ENCODE measurements at regions not wholly inside any gene's neighbourhood (a gene's known extent, or its start where the extent isn't known, plus 50 kb on each side); places are given as distances from the start of the nearest gene placed in this dataset.

- ChIA-PET CTCF (no interaction called here), POLR2A (ENCODE audit: unreplicated experiment) (no interaction called here)
- ATAC-seq = no peak
- Histone ChIP-seq H3K4me3 (ENCODE audit: low read length) (no peak overlapping the region), H3K4me2 (ENCODE audit: low read length) (no peak overlapping the region), H2AFZ (ENCODE audit: low read length) (no peak overlapping the region), H3K36me3 (ENCODE audit: low read depth, low read length) (no peaks in the 10 kb centered on the region), H3K9me3 (ENCODE audit: low read length) (peaks cover 30% of the 10 kb centered on the region), H4K20me1 (ENCODE audit: low read length) (no peaks in the 10 kb centered on the region), H3K79me2 (ENCODE audit: low read length) (no peaks in the 10 kb centered on the region), H3K9me2 (replicated peaks; ENCODE audit: low read length) (no peaks in the 10 kb centered on the region), H3K4me1 (ENCODE audit: insufficient read depth, low read length) (no peaks in the 10 kb centered on the region), H3F3A (ENCODE audit: low read length, unreplicated experiment) (no peaks in the 10 kb centered on the region), H3K27me3 (ENCODE audit: low read length) (no peaks in the 10 kb centered on the region), H3K27ac (ENCODE audit: low read length) (no peak overlapping the region), H3K9ac (ENCODE audit: low read length) (no peak overlapping the region)
- no peak for DNase-seq
- no TSS peak for BruUV-seq (replicated peaks)
- TF ChIP-seq EZH2 (IDR thresholded peaks at IDR 0.05; ENCODE audit: low read length, unreplicated experiment) = no peak
- TF ChIP-seq EZH2phosphoT487 (IDR thresholded peaks at IDR 0.05; ENCODE audit: borderline replicate concordance, low read length) = no peak
- no peak for TF ChIP-seq CTCF (conservative IDR thresholded peaks at IDR 0.05; ENCODE audit: low read depth, low read length)
- intact Hi-C loops (cut with micrococcal nuclease) = no loop called here
These were observed 500.7 kb downstream of the MAFB start for GRCh38 chr20:40188319-40188718.

- H3K9me2 ChIP-seq (replicated peaks; ENCODE audit: low read length) = no peaks in the 10 kb centered on the region
- H4K20me1 ChIP-seq (ENCODE audit: low read length) = no peaks in the 10 kb centered on the region
- no peaks in the 10 kb centered on the region for H3F3A ChIP-seq (ENCODE audit: low read length, unreplicated experiment)
- H3K4me1 ChIP-seq (ENCODE audit: insufficient read depth, low read length) = no peaks in the 10 kb centered on the region
- no peak overlapping the region for H3K27ac ChIP-seq (ENCODE audit: low read length)
- H3K4me3 ChIP-seq (ENCODE audit: low read length) = no peak overlapping the region
- H3K9me3 ChIP-seq (ENCODE audit: low read length) = peaks cover 30% of the 10 kb centered on the region
- DNase-seq = no peak
- no peak overlapping the region for H3K4me2 ChIP-seq (ENCODE audit: low read length)
- intact Hi-C loops (cut with micrococcal nuclease) = no loop called here
- H3K79me2 ChIP-seq (ENCODE audit: low read length) = no peaks in the 10 kb centered on the region
- no TSS peak for BruUV-seq (replicated peaks)
- ChIA-PET POLR2A (ENCODE audit: unreplicated experiment) (no interaction called here), CTCF (no interaction called here)
- no peak overlapping the region for H2AFZ ChIP-seq (ENCODE audit: low read length)
- no peak overlapping the region for H3K9ac ChIP-seq (ENCODE audit: low read length)
- no peaks in the 10 kb centered on the region for H3K27me3 ChIP-seq (ENCODE audit: low read length)
- no peak for TF ChIP-seq CTCF (conservative IDR thresholded peaks at IDR 0.05; ENCODE audit: low read depth, low read length)
- no peak for ATAC-seq
- H3K36me3 ChIP-seq (ENCODE audit: low read depth, low read length) = no peaks in the 10 kb centered on the region
These were observed 502.2 kb downstream of the MAFB start for GRCh38 chr20:40186826-40187225.

- POLR2A ChIA-PET (ENCODE audit: unreplicated experiment) = no interaction called here
- Histone ChIP-seq H3K27ac (ENCODE audit: low read length) (no peak overlapping the region), H3K4me2 (ENCODE audit: low read length) (no peak overlapping the region), H3F3A (ENCODE audit: low read length, unreplicated experiment) (no peaks in the 10 kb centered on the region), H3K36me3 (ENCODE audit: low read depth, low read length) (no peaks in the 10 kb centered on the region), H3K9me3 (ENCODE audit: low read length) (peaks cover 34% of the 10 kb centered on the region), H4K20me1 (ENCODE audit: low read length) (no peaks in the 10 kb centered on the region), H2AFZ (ENCODE audit: low read length) (no peak overlapping the region), H3K4me3 (ENCODE audit: low read length) (no peak overlapping the region), H3K79me2 (ENCODE audit: low read length) (no peaks in the 10 kb centered on the region), H3K27me3 (ENCODE audit: low read length) (no peaks in the 10 kb centered on the region), H3K9ac (ENCODE audit: low read length) (no peak overlapping the region), H3K9me2 (replicated peaks; ENCODE audit: low read length) (no peaks in the 10 kb centered on the region), H3K4me1 (ENCODE audit: insufficient read depth, low read length) (no peaks in the 10 kb centered on the region)
- no TSS peak for BruUV-seq (replicated peaks)
- no peak for ATAC-seq
- no peak for DNase-seq
- intact Hi-C loops (cut with micrococcal nuclease) = no loop called here
- CTCF ChIA-PET = no interaction called here
- TF ChIP-seq EZH2 (IDR thresholded peaks at IDR 0.05; ENCODE audit: low read length, unreplicated experiment) = no peak
- TF ChIP-seq EZH2phosphoT487 (IDR thresholded peaks at IDR 0.05; ENCODE audit: borderline replicate concordance, low read length) = no peak
- no peak for TF ChIP-seq CTCF (conservative IDR thresholded peaks at IDR 0.05; ENCODE audit: low read depth, low read length)
These were observed 507.4 kb downstream of the MAFB start for GRCh38 chr20:40181676-40182075.
